ENCODE measurements at regions not wholly inside any gene's neighbourhood (a gene's known extent, or its start where the extent isn't known, plus 50 kb on each side); places are given as distances from the start of the nearest gene placed in this dataset.

DNA sequence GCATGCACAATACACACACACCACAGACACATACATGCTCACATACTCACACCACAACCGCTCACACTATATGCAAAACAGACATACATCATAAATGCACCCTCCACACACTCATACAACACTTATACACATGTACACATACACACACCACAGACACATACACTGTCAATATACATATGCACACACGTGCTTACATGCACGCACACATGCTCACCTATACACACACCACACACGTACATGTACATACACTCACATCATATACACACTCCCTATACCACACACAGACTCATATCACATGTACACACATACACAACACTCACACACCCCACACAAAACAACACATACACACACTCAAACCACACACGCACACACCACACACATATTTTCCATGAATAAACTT, 885.3 kb downstream of the TBC1D22A start:
- TF ChIP-seq ZC3H10 (CRISPR knock-in tag; IDR thresholded peaks at IDR 0.05), result no peak
- no peak for TF ChIP-seq ISL1 (CRISPR knock-in tag; IDR thresholded peaks at IDR 0.05)
- TF ChIP-seq TOX (CRISPR knock-in tag; IDR thresholded peaks at IDR 0.05; ENCODE audit: borderline replicate concordance), result no peak

Data from SK-N-SH treated with all-trans-retinoic acid at 6 μM for 48 hours (cell line).